HCT116 (cell line): ENCODE measurements at regions not wholly inside any gene's neighbourhood (a gene's known extent, or its start where the extent isn't known, plus 50 kb on each side); places are given as distances from the start of the nearest gene placed in this dataset.

ENCODE experiments used
- ATAC-seq: fragments of 200-7000 bp; cut with Tn5 transposase; 2 replicates; pipeline ENCODE4 v1.9.1; 2020; ENCODE audit warnings: mild to moderate bottlenecking, moderate library complexity
- BruUV-seq: library from RNA; stranded (reverse); fragments of 400-500 nt; replicated peaks from 2 replicates; lab custom pipeline; 2021; lab: Mats Ljungman, UMichigan
- CTCF ChIA-PET: fragments of 300-600 bp; sonication (Branson Sonifier 250); formaldehyde crosslinking; loops from one replicate; lab custom pipeline; 2021; ENCODE audit warnings: antibody characterized with exemption; lab: Charles Lee
- POLR2A ChIA-PET: fragments of 300-600, 350-600 bp; sonication (Branson Sonifier 250); formaldehyde crosslinking; loops from one replicate; lab custom pipeline; 2021; ENCODE audit warnings: antibody characterized with exemption; lab: Charles Lee
- RAD21 ChIA-PET, 2 experiments: fragments of 300-600 bp; sonication (Branson Sonifier 250); formaldehyde crosslinking; loops; one replicate each; lab custom pipeline; 2023; ENCODE audit warnings: low total read pairs in 2 of 2; ENCODE audit not compliant: uncharacterized antibody in 2 of 2, unreplicated experiment in 2 of 2, low non-redundant PET in 1 of 2; lab: Charles Lee
- DNase-seq: peaks from one replicate; pipeline ENCODE4 v3.0.0-alpha.2; 2010; ENCODE audit warnings: low read depth, low spot score
- H2AFZ ChIP-seq: fragments of 200-600 bp; shearing (Covaris generic), sonication (generic); 2 replicates; pipeline ENCODE4 v1.6.1; 2017; ENCODE audit warnings: low read depth, mixed run types, mixed read lengths, antibody characterized with exemption, low read length; ENCODE audit not compliant: poor library complexity, severe bottlenecking
- H3K27ac ChIP-seq: 2 replicates; pipeline ENCODE4 v1.5.1; 2012; ENCODE audit warnings: low read depth, low read length
- H3K27me3 ChIP-seq: fragments of 200-600 bp; sonication (generic); 2 replicates; pipeline ENCODE4 v1.6.1; 2016; ENCODE audit warnings: mixed run types, low read length, mixed read lengths; ENCODE audit not compliant: insufficient read depth
- H3K36me3 ChIP-seq, 2 experiments: fragments of 200-500 bp in 1 of 2; fragments of 200-600 bp in 1 of 2; sonication (Bioruptor generic) in 1 of 2; sonication (generic) in 1 of 2; 2 replicates each; pipeline versions ENCODE4 v1.5.1 to v1.6.1; 2014 to 2016; ENCODE audit warnings: low read length in 2 of 2, inconsistent platforms in 1 of 2, mixed read lengths in 1 of 2, mixed run types in 1 of 2; ENCODE audit not compliant: insufficient read depth in 2 of 2, control insufficient read depth in 1 of 2
- H3K4me1 ChIP-seq, 2 experiments: fragments of 200-600 bp in 1 of 2; sonication (generic) in 1 of 2; 2 replicates each; pipeline versions ENCODE4 v1.5.1 to v1.6.1; 2012 to 2017; ENCODE audit warnings: low read length in 2 of 2, inconsistent platforms in 1 of 2, mild to moderate bottlenecking in 1 of 2, mixed read lengths in 1 of 2, mixed run types in 1 of 2, moderate library complexity in 1 of 2; ENCODE audit not compliant: insufficient read depth in 2 of 2, control insufficient read depth in 1 of 2
- H3K4me2 ChIP-seq: fragments of 200-600 bp; sonication (generic); 2 replicates; pipeline ENCODE4 v1.6.1; 2017; ENCODE audit warnings: mixed run types, low read length, mixed read lengths
- H3K4me3 ChIP-seq, 2 experiments: fragments of 200-600 bp in 1 of 2; sonication (generic) in 1 of 2; replicated peaks in 1 of 2; 2 replicates each; pipeline ENCODE4 v1.5.1; 2011 to 2016; ENCODE audit warnings: low read length in 2 of 2, control low read depth in 1 of 2, low read depth in 1 of 2, mild to moderate bottlenecking in 1 of 2, mixed read lengths in 1 of 2, mixed run types in 1 of 2
- H3K79me2 ChIP-seq: fragments of 200-600 bp; sonication (generic); 2 replicates; pipeline ENCODE4 v1.6.1; 2017; ENCODE audit warnings: mild to moderate bottlenecking, mixed run types, low read length, moderate library complexity, mixed read lengths; ENCODE audit not compliant: insufficient read depth
- H3K9ac ChIP-seq: fragments of 200-600 bp; sonication (generic); 2 replicates; pipeline ENCODE4 v1.6.1; 2016; ENCODE audit warnings: low read length, mixed read lengths
- H3K9me2 ChIP-seq: fragments of 200-600 bp; sonication (generic), shearing (Covaris generic); 2 replicates; pipeline ENCODE4 v1.6.1; 2017; ENCODE audit warnings: mixed run types, mild to moderate bottlenecking, moderate library complexity; ENCODE audit not compliant: insufficient read depth
- H3K9me3 ChIP-seq, 2 experiments: fragments of 200-500 bp in 1 of 2; fragments of 200-600 bp in 1 of 2; sonication (Bioruptor generic) in 1 of 2; sonication (generic) in 1 of 2; 2 replicates each; pipeline ENCODE4 v1.6.1; 2014 to 2017; ENCODE audit warnings: low read length in 2 of 2, mixed read lengths in 2 of 2, inconsistent platforms in 1 of 2, low read depth in 1 of 2, mild to moderate bottlenecking in 1 of 2, mixed run types in 1 of 2, moderate library complexity in 1 of 2; ENCODE audit not compliant: control insufficient read depth in 1 of 2, insufficient read depth in 1 of 2
- H4K20me1 ChIP-seq: fragments of 200-600 bp; sonication (generic), shearing (Covaris generic); 2 replicates; pipeline ENCODE4 v1.6.1; 2017; ENCODE audit warnings: mixed run types, mild to moderate bottlenecking, moderate library complexity; ENCODE audit not compliant: insufficient read depth
- CBX3 ChIP-seq: IDR thresholded peaks from 2 replicates; pipeline ENCODE4 v1.6.1; 2012; ENCODE audit warnings: low read depth
- CEBPB ChIP-seq: IDR thresholded peaks from 2 replicates; pipeline ENCODE4 v1.6.1; 2012; ENCODE audit warnings: low read depth
- ELF1 ChIP-seq: IDR thresholded peaks from 2 replicates; pipeline ENCODE4 v1.6.1; 2012; ENCODE audit warnings: low read depth, borderline replicate concordance
- EZH2phosphoT487 ChIP-seq: fragments of 200-600 bp; IDR thresholded peaks from 2 replicates; pipeline ENCODE4 v1.6.1; 2018; ENCODE audit warnings: antibody characterized with exemption, borderline replicate concordance
- JUND ChIP-seq: IDR thresholded peaks from 2 replicates; pipeline ENCODE4 v1.6.1; 2012
- POLR2A ChIP-seq: IDR thresholded peaks from 2 replicates; pipeline ENCODE4 v1.7.0; 2011; ENCODE audit warnings: borderline replicate concordance; ENCODE audit not compliant: insufficient read depth, insufficient read length; ENCODE audit errors: extremely low read depth
- RAD21 ChIP-seq: IDR thresholded peaks from 2 replicates; pipeline ENCODE4 v1.6.1; 2012; ENCODE audit warnings: low read depth, mild to moderate bottlenecking
- SIN3A ChIP-seq: IDR thresholded peaks from 2 replicates; pipeline ENCODE4 v1.6.1; 2012; ENCODE audit warnings: low read depth
- TCF7L2 ChIP-seq: IDR thresholded peaks from 2 replicates; pipeline ENCODE4 v1.7.0; 2011; ENCODE audit warnings: borderline replicate concordance, inconsistent platforms; ENCODE audit not compliant: insufficient read depth, insufficient read length; ENCODE audit errors: extremely low read depth
- YY1 ChIP-seq: IDR thresholded peaks from 2 replicates; pipeline ENCODE4 v1.6.1; 2011; ENCODE audit warnings: low read length, low read depth, moderate library complexity, mild to moderate bottlenecking; ENCODE audit not compliant: insufficient replicate concordance; ENCODE audit errors: extremely low read depth
- ZBTB33 ChIP-seq: IDR thresholded peaks from 2 replicates; pipeline ENCODE4 v1.6.1; 2011; ENCODE audit warnings: mild to moderate bottlenecking, low read length, moderate library complexity; ENCODE audit not compliant: insufficient replicate concordance; ENCODE audit errors: extremely low read depth
- ZNF274 ChIP-seq: fragments of 200-500 bp; sonication (Bioruptor generic); IDR thresholded peaks from 2 replicates; pipeline ENCODE4 v1.6.1; 2014; ENCODE audit warnings: mild to moderate bottlenecking, low read depth, low read length, inconsistent platforms
- intact Hi-C: fragments of 100-400 bp; cut with micrococcal nuclease; formaldehyde crosslinking; loops from 2 replicates; pipeline ENCODE4 v1.10.0; 2022
- TF ChIP-seq, protein P1 (sequence below): IDR thresholded peaks from 2 replicates; pipeline ENCODE4 v1.6.1; 2012
- TF ChIP-seq, protein P2 (sequence below): IDR thresholded peaks from 2 replicates; pipeline ENCODE4 v1.6.1; 2012; ENCODE audit warnings: low read depth

DNA sequence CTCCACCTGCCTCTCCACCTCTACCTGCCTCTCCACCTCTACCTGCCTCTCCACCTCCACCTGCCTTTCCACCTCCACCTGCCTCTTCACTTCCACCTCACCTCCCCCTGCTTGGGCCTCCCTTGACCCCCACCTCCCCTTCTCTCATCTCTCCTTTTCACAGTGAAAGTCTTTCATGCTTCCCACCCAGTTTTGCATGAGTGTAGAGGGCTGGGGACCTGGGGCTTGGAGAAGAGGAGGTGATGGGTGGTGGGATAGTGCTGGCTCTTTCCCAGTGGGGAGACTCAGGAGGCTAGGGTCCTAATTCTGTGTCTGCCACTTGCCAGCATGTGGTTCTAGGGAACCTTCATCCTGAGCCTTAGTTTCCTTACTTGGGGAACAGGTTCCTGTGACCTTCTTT, 316.2 kb upstream of the C1orf174 start:
- H3K9ac ChIP-seq: no peak overlapping the region
- ATAC-seq (no peak), DNase-seq (no peak)
- no peak overlapping the region for H2AFZ ChIP-seq
- ChIA-PET CTCF (no interaction called here), POLR2A (no interaction called here), RAD21 (no interaction called here)
- 0 out of 2 replicates have a peak, but pooled peaks cover 2% of the 10 kb centered on the region for H3K27me3 ChIP-seq
- no peaks in the 10 kb centered on the region for H3K9me2 ChIP-seq
- no TSS peak for BruUV-seq
- no peaks in the 10 kb centered on the region for H4K20me1 ChIP-seq
- H3K4me1 ChIP-seq: no peaks in the 10 kb centered on the region
- H3K9me3 ChIP-seq: no peaks in the 10 kb centered on the region
- no peak overlapping the region for H3K27ac ChIP-seq
- no peak overlapping the region for H3K4me3 ChIP-seq
- no peak for TF ChIP-seq JUND
- TF ChIP-seq ELF1: no peak
- no peak for TF ChIP-seq CBX3
- TF ChIP-seq ZNF274: no peak
- no peak for TF ChIP-seq POLR2A
- no peak for TF ChIP-seq TCF7L2
- TF ChIP-seq ZBTB33: no peak
- TF ChIP-seq, protein P1, sequence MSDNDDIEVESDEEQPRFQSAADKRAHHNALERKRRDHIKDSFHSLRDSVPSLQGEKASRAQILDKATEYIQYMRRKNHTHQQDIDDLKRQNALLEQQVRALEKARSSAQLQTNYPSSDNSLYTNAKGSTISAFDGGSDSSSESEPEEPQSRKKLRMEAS: no peak
- TF ChIP-seq YY1: no peak
- TF ChIP-seq SIN3A: no peak
- TF ChIP-seq EZH2phosphoT487: no peak
- TF ChIP-seq, protein P2, sequence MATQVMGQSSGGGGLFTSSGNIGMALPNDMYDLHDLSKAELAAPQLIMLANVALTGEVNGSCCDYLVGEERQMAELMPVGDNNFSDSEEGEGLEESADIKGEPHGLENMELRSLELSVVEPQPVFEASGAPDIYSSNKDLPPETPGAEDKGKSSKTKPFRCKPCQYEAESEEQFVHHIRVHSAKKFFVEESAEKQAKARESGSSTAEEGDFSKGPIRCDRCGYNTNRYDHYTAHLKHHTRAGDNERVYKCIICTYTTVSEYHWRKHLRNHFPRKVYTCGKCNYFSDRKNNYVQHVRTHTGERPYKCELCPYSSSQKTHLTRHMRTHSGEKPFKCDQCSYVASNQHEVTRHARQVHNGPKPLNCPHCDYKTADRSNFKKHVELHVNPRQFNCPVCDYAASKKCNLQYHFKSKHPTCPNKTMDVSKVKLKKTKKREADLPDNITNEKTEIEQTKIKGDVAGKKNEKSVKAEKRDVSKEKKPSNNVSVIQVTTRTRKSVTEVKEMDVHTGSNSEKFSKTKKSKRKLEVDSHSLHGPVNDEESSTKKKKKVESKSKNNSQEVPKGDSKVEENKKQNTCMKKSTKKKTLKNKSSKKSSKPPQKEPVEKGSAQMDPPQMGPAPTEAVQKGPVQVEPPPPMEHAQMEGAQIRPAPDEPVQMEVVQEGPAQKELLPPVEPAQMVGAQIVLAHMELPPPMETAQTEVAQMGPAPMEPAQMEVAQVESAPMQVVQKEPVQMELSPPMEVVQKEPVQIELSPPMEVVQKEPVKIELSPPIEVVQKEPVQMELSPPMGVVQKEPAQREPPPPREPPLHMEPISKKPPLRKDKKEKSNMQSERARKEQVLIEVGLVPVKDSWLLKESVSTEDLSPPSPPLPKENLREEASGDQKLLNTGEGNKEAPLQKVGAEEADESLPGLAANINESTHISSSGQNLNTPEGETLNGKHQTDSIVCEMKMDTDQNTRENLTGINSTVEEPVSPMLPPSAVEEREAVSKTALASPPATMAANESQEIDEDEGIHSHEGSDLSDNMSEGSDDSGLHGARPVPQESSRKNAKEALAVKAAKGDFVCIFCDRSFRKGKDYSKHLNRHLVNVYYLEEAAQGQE: no peak
- no peak for TF ChIP-seq RAD21
- TF ChIP-seq CEBPB: no peak
- intact Hi-C loops: no loop called here
- no peaks in the 10 kb centered on the region for H3K79me2 ChIP-seq
- no peaks in the 10 kb centered on the region for H3K36me3 ChIP-seq
- H3K4me2 ChIP-seq: no peak overlapping the region
